WTC11 (cell line): ENCODE measurements at regions not wholly inside any gene's neighbourhood (a gene's known extent, or its start where the extent isn't known, plus 50 kb on each side); places are given as distances from the start of the nearest gene placed in this dataset.

ENCODE experiments used
- ATAC-seq: fragments of 200-7000 bp; cut with Tn5 transposase; 2 replicates; pipeline ENCODE4 v1.10.0; 2021; ENCODE audit warnings: mild to moderate bottlenecking, moderate library complexity
- CTCF ChIA-PET: fragments of 300-600 bp; sonication (Branson Sonifier 250); formaldehyde crosslinking; loops from one replicate; lab custom pipeline; 2021; ENCODE audit warnings: antibody characterized with exemption; lab: Charles Lee
- POLR2A ChIA-PET: fragments of 350-600 bp; sonication (Branson Sonifier 250); formaldehyde crosslinking; loops from one replicate; lab custom pipeline; 2021; ENCODE audit warnings: antibody characterized with exemption; lab: Charles Lee
- DNase-seq: peaks from one replicate; pipeline ENCODE4 v3.0.0; 2021; ENCODE audit warnings: low spot score
- H3K27ac Mint-ChIP-seq: 2 replicates; pipeline ENCODE4 v1.8.0; 2021; ENCODE audit warnings: mixed read lengths
- H3K27me3 Mint-ChIP-seq: 2 replicates; pipeline ENCODE4 v1.8.0; 2021; ENCODE audit warnings: low read depth, mild to moderate bottlenecking, moderate library complexity, mixed read lengths
- H3K36me3 Mint-ChIP-seq: 2 replicates; pipeline ENCODE4 v1.8.0; 2021; ENCODE audit warnings: mixed read lengths
- H3K4me1 Mint-ChIP-seq: 2 replicates; pipeline ENCODE4 v1.8.0; 2022; ENCODE audit warnings: mixed read lengths
- H3K4me3 Mint-ChIP-seq: 2 replicates; pipeline ENCODE4 v1.8.0; 2021; ENCODE audit warnings: mild to moderate bottlenecking, moderate library complexity, mixed read lengths
- H3K9me3 Mint-ChIP-seq: 2 replicates; pipeline ENCODE4 v1.8.0; 2021; ENCODE audit warnings: mixed read lengths
- ARID4B ChIP-seq: sonication (generic); formaldehyde crosslinking; IDR thresholded peaks from 2 replicates; pipeline ENCODE4 v1.8.0; 2023; ENCODE audit warnings: missing genetic modification reagents, mild to moderate bottlenecking, borderline replicate concordance
- CBFB ChIP-seq: sonication (generic); formaldehyde crosslinking; IDR thresholded peaks from 2 replicates; pipeline ENCODE4 v1.8.1; 2022; ENCODE audit warnings: mild to moderate bottlenecking, low read depth, missing genetic modification reagents
- CDX4 ChIP-seq: fragments of 250-450 bp; sonication (Bioruptor Pico); IDR thresholded peaks from 2 replicates; pipeline ENCODE4 v1.9.0; 2021; ENCODE audit warnings: moderate library complexity, mild to moderate bottlenecking, inconsistent platforms, borderline replicate concordance
- E2F4 ChIP-seq: sonication (generic); formaldehyde crosslinking; IDR thresholded peaks from 2 replicates; pipeline ENCODE4 v1.8.1; 2022; ENCODE audit warnings: low read depth, mild to moderate bottlenecking, moderate library complexity, missing genetic modification reagents, borderline replicate concordance
- E2F5 ChIP-seq: sonication (generic); formaldehyde crosslinking; IDR thresholded peaks from 2 replicates; pipeline ENCODE4 v1.8.1; 2022; ENCODE audit warnings: mild to moderate bottlenecking, moderate library complexity, missing genetic modification reagents
- ESRRA ChIP-seq: sonication (generic); formaldehyde crosslinking; IDR thresholded peaks from 2 replicates; pipeline ENCODE4 v1.8.1; 2022; ENCODE audit warnings: mild to moderate bottlenecking, missing genetic modification reagents, borderline replicate concordance
- FOXK1 ChIP-seq: sonication (generic); formaldehyde crosslinking; IDR thresholded peaks from 2 replicates; pipeline ENCODE4 v1.8.0; 2022; ENCODE audit warnings: mild to moderate bottlenecking, moderate library complexity, missing genetic modification reagents
- FOXP1 ChIP-seq: sonication (generic); formaldehyde crosslinking; IDR thresholded peaks from 2 replicates; pipeline ENCODE4 v1.8.0; 2022; ENCODE audit warnings: missing genetic modification reagents, mild to moderate bottlenecking, moderate library complexity, borderline replicate concordance
- HMGA2 ChIP-seq: fragments of 250-450 bp; sonication (Bioruptor Pico); IDR thresholded peaks from 2 replicates; pipeline ENCODE4 v1.4.0; 2021; ENCODE audit warnings: mild to moderate bottlenecking, moderate library complexity
- JAZF1 ChIP-seq: fragments of 250-450 bp; sonication (Bioruptor Pico); IDR thresholded peaks from 2 replicates; pipeline ENCODE4 v1.9.0; 2021; ENCODE audit warnings: moderate library complexity, mild to moderate bottlenecking, inconsistent platforms
- KAT7 ChIP-seq: sonication (generic); formaldehyde crosslinking; IDR thresholded peaks from 2 replicates; pipeline ENCODE4 v1.8.1; 2023; ENCODE audit warnings: missing genetic modification reagents, mild to moderate bottlenecking, borderline replicate concordance
- NFATC4 ChIP-seq: fragments of 250-450 bp; sonication (Bioruptor Pico); IDR thresholded peaks from 2 replicates; pipeline ENCODE4 v1.9.0; 2021; ENCODE audit warnings: mild to moderate bottlenecking
- NR3C1 ChIP-seq: sonication (generic); formaldehyde crosslinking; conservative IDR thresholded peaks from 2 replicates; pipeline ENCODE4 v1.8.1; 2023; ENCODE audit warnings: low read depth, mild to moderate bottlenecking, missing genetic modification reagents
- SMAD3 ChIP-seq: sonication (generic); formaldehyde crosslinking; IDR thresholded peaks from 2 replicates; pipeline ENCODE4 v1.8.0; 2022; ENCODE audit warnings: missing genetic modification reagents, mild to moderate bottlenecking, borderline replicate concordance
- SMAD4 ChIP-seq: sonication (generic); formaldehyde crosslinking; IDR thresholded peaks from 2 replicates; pipeline ENCODE4 v1.8.0; 2022; ENCODE audit warnings: mild to moderate bottlenecking, missing genetic modification reagents
- TP53 ChIP-seq: sonication (generic); formaldehyde crosslinking; IDR thresholded peaks from 2 replicates; pipeline ENCODE4 v1.8.1; 2023; ENCODE audit warnings: mild to moderate bottlenecking, missing genetic modification reagents
- ZNF138 ChIP-seq: sonication (generic); formaldehyde crosslinking; conservative IDR thresholded peaks from 2 replicates; pipeline ENCODE4 v1.8.1; 2022; ENCODE audit warnings: mild to moderate bottlenecking, moderate library complexity, missing genetic modification reagents
- ZNF219 ChIP-seq: sonication (generic); formaldehyde crosslinking; IDR thresholded peaks from 2 replicates; pipeline ENCODE4 v1.8.0; 2023; ENCODE audit warnings: missing genetic modification reagents, mild to moderate bottlenecking, borderline replicate concordance
- ZNF232 ChIP-seq: sonication (generic); formaldehyde crosslinking; IDR thresholded peaks from 2 replicates; pipeline ENCODE4 v1.8.0; 2022; ENCODE audit warnings: mild to moderate bottlenecking, missing genetic modification reagents
- ZNF423 ChIP-seq: fragments of 250-450 bp; sonication (Bioruptor Pico); IDR thresholded peaks from 2 replicates; pipeline ENCODE4 v2.1.2; 2022; ENCODE audit warnings: mild to moderate bottlenecking, moderate library complexity
- TF ChIP-seq, protein P1 (sequence below): fragments of 250-450 bp; sonication (Bioruptor Pico); IDR thresholded peaks from 2 replicates; pipeline ENCODE4 v1.9.0; 2021; ENCODE audit warnings: mild to moderate bottlenecking
- TF ChIP-seq, protein P2 (sequence below): sonication (generic); formaldehyde crosslinking; IDR thresholded peaks from 2 replicates; pipeline ENCODE4 v1.8.1; 2023; ENCODE audit warnings: mild to moderate bottlenecking, missing genetic modification reagents

- ATAC-seq, result no peak
- no peak for DNase-seq
- Mint-ChIP-seq H3K36me3 (no peaks in the 10 kb centered on the region), H3K4me1 (peaks cover 9% of the 10 kb centered on the region), H3K27me3 (peaks cover 81% of the 10 kb centered on the region), H3K27ac (no peak overlapping the region), H3K9me3 (no peaks in the 10 kb centered on the region), H3K4me3 (no peak overlapping the region)
- ChIA-PET POLR2A (no interaction called here), CTCF (no interaction called here)
- TF ChIP-seq TP53 (CRISPR knock-in tag) (no peak), NR3C1 (CRISPR knock-in tag) (no peak), ARID4B (no peak), ZNF219 (no peak)
Observed at GRCh38 chrX:69257499-69258127, 92.4 kb upstream of the PJA1 start.

DNA sequence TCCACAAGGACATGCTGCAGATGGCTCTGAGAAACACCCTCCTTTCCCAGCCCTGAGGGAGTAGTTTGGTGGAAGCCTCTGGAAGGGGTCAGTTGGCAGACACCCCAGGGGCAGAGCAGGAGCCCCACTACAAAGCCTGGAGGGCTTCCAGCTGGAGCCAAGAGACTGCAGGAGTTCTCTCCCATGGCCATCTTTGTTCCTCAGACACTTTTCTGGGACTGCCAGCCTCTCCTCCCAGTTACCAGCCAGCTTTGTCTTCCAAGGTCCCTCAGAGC, 91.0 kb upstream of the PJA1 start:
- Mint-ChIP-seq H3K27ac (no peak overlapping the region), H3K27me3 (peaks cover 70% of the 10 kb centered on the region), H3K9me3 (no peaks in the 10 kb centered on the region)
- TF ChIP-seq SMAD3 (CRISPR knock-in tag) (no peak), FOXP1 (CRISPR knock-in tag) (no peak), E2F5 (CRISPR knock-in tag) (no peak), ZNF423 (CRISPR knock-in tag) (no peak), HMGA2 (CRISPR knock-in tag) (no peak), E2F4 (CRISPR knock-in tag) (no peak), CBFB (CRISPR knock-in tag) (no peak), FOXK1 (CRISPR knock-in tag) (no peak), ESRRA (CRISPR knock-in tag) (no peak), CDX4 (CRISPR knock-in tag) (no peak), JAZF1 (CRISPR knock-in tag) (no peak), ZNF138 (CRISPR knock-in tag) (no peak), NFATC4 (CRISPR knock-in tag) (no peak), SMAD4 (CRISPR knock-in tag) (no peak), KAT7 (CRISPR knock-in tag) (no peak), ZNF232 (no peak), NR3C1 (CRISPR knock-in tag) (no peak)
- TF ChIP-seq, protein P1, sequence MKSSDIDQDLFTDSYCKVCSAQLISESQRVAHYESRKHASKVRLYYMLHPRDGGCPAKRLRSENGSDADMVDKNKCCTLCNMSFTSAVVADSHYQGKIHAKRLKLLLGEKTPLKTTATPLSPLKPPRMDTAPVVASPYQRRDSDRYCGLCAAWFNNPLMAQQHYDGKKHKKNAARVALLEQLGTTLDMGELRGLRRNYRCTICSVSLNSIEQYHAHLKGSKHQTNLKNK (CRISPR knock-in tag), result no peak
- TF ChIP-seq, protein P2, sequence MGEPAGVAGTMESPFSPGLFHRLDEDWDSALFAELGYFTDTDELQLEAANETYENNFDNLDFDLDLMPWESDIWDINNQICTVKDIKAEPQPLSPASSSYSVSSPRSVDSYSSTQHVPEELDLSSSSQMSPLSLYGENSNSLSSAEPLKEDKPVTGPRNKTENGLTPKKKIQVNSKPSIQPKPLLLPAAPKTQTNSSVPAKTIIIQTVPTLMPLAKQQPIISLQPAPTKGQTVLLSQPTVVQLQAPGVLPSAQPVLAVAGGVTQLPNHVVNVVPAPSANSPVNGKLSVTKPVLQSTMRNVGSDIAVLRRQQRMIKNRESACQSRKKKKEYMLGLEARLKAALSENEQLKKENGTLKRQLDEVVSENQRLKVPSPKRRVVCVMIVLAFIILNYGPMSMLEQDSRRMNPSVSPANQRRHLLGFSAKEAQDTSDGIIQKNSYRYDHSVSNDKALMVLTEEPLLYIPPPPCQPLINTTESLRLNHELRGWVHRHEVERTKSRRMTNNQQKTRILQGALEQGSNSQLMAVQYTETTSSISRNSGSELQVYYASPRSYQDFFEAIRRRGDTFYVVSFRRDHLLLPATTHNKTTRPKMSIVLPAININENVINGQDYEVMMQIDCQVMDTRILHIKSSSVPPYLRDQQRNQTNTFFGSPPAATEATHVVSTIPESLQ (CRISPR knock-in tag), result no peak
- TF ChIP-seq, all 79 proteins: peak for 0
- Mint-ChIP-seq H3K4me3 (no peak overlapping the region), H3K36me3 (no peaks in the 10 kb centered on the region), H3K4me1 (peaks cover 7% of the 10 kb centered on the region)
- CTCF ChIA-PET, result interaction anchor here (0.8 to 1.1 kb wide), 2 partner anchors 27 to 428 kb away, joined by 3 to 4 read pairs; no protein-coding TSS in a partner anchor
- ATAC-seq (no peak), DNase-seq (no peak)
- POLR2A ChIA-PET, result no interaction called here
